ENCODE measurements at regions not wholly inside any gene's neighbourhood (a gene's known extent, or its start where the extent isn't known, plus 50 kb on each side); places are given as distances from the start of the nearest gene placed in this dataset.

DNA sequence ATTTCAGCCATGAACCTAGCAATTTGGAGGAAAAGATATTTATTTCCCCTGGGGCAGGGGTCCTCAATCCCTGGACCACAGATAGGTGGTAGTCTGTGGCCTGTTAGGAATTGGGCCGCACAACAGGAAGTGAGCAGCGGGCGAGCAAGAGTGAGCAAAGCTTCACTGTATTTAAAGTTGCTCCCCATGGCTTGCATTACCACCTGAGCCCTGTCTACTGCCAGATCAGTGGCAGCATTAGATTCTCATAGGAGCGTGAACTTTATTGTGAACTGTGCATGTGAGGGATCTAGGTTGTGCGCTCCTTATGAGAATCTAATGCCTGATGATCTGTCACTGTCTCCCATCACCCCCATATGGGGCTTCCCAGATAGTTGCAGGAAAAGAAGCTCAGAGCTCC lies 127.6 kb downstream of the ICOS start:
- DNase-seq: no peak
- Histone ChIP-seq H3K27me3 (ENCODE audit: insufficient read depth, low read length) (no peaks in the 10 kb centered on the region), H3K4me2 (ENCODE audit: insufficient read depth, insufficient read length, low read length) (no peak overlapping the region), H2BK15ac (ENCODE audit: low read depth, low read length) (no peak overlapping the region), H2BK20ac (ENCODE audit: low read depth, low read length, poor library complexity, severe bottlenecking) (no peak overlapping the region), H3K9me3 (ENCODE audit: control insufficient read depth, low read depth, low read length) (no peaks in the 10 kb centered on the region), H2AK5ac (ENCODE audit: insufficient read length, low read length) (no peak overlapping the region), H3K27ac (ENCODE audit: insufficient read length, low read depth, low read length) (no peak overlapping the region), H3K79me1 (ENCODE audit: insufficient read depth, low read depth, low read length, poor library complexity, severe bottlenecking) (no peaks in the 10 kb centered on the region), H4K8ac (replicated peaks; ENCODE audit: insufficient read length, low read depth, low read length) (no peak overlapping the region), H3T11ph (ENCODE audit: low read length) (no peak overlapping the region), H3K23ac (ENCODE audit: insufficient read length, low read depth, low read length) (no peak overlapping the region), H3K4ac (ENCODE audit: low read depth, low read length) (no peak overlapping the region), H4K5ac (ENCODE audit: insufficient read length, low read depth, low read length) (no peak overlapping the region), H3K14ac (ENCODE audit: insufficient read depth, low read length) (no peak overlapping the region), H3K9ac (ENCODE audit: extremely low read depth, insufficient read length, low read length) (no peak overlapping the region), H4K91ac (ENCODE audit: insufficient read length, low read depth, low read length) (no peak overlapping the region), H2BK12ac (ENCODE audit: insufficient read length, low read depth, low read length) (no peak overlapping the region), H3K56ac (ENCODE audit: insufficient read length, low read depth, low read length) (no peak overlapping the region), H2BK5ac (ENCODE audit: insufficient read length, low read length) (no peak overlapping the region), H3K18ac (ENCODE audit: insufficient read length, low read depth, low read length) (no peak overlapping the region), H3K23me2 (ENCODE audit: insufficient read length, low read depth, low read length, poor library complexity, severe bottlenecking) (no peaks in the 10 kb centered on the region), H3K4me1 (ENCODE audit: insufficient read depth, low read length) (no peaks in the 10 kb centered on the region), H4K20me1 (ENCODE audit: control insufficient read depth, insufficient read depth, insufficient read length) (no peaks in the 10 kb centered on the region), H2AFZ (ENCODE audit: low read length) (no peak overlapping the region), H3K79me2 (ENCODE audit: insufficient read depth, low read length) (no peaks in the 10 kb centered on the region), H2BK120ac (ENCODE audit: low read depth, low read length, poor library complexity, severe bottlenecking) (no peak overlapping the region)
- Mint-ChIP-seq H3K36me3 (ENCODE audit: insufficient read depth in 1 of 3, low read depth in 3 of 3) (peaks cover 0 to 11% (median 0%) of the 10 kb centered on the region in 3 experiments; a peak in 2 of 7 replicates), H3K4me1 (no peaks in the 10 kb centered on the region; a peak in 1 of 4 replicates), H3K27me3 (ENCODE audit: low read depth) (no peaks in the 10 kb centered on the region; the same call in 1 of the 2 replicates), H3K4me3 (no peak overlapping the region), H3K9me3 (peaks cover 7 to 8% of the 10 kb centered on the region in 2 experiments), H3K27ac (no peak overlapping the region)
- no CpG with 5 or more reads among the region's 5 CpGs for WGBS (ENCODE audit: extremely low coverage, insufficient read length, low lambda C conversion rate)
- TF ChIP-seq, protein P1, sequence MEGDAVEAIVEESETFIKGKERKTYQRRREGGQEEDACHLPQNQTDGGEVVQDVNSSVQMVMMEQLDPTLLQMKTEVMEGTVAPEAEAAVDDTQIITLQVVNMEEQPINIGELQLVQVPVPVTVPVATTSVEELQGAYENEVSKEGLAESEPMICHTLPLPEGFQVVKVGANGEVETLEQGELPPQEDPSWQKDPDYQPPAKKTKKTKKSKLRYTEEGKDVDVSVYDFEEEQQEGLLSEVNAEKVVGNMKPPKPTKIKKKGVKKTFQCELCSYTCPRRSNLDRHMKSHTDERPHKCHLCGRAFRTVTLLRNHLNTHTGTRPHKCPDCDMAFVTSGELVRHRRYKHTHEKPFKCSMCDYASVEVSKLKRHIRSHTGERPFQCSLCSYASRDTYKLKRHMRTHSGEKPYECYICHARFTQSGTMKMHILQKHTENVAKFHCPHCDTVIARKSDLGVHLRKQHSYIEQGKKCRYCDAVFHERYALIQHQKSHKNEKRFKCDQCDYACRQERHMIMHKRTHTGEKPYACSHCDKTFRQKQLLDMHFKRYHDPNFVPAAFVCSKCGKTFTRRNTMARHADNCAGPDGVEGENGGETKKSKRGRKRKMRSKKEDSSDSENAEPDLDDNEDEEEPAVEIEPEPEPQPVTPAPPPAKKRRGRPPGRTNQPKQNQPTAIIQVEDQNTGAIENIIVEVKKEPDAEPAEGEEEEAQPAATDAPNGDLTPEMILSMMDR (conservative IDR thresholded peaks at IDR 0.05): no peak

Data from H9 (cell line).